ENCODE measurements at regions not wholly inside any gene's neighbourhood (a gene's known extent, or its start where the extent isn't known, plus 50 kb on each side); places are given as distances from the start of the nearest gene placed in this dataset.

- TF ChIP-seq CTCF (IDR thresholded peaks at IDR 0.05) (no peak), POLR2A (IDR thresholded peaks at IDR 0.05) (no peak)
Measured at GRCh38 chr5:15320871-15321270, 179.1 kb upstream of the FBXL7 start.

Data from testis (tissue), 2 donors.